ENCODE measurements at regions not wholly inside any gene's neighbourhood (a gene's known extent, or its start where the extent isn't known, plus 50 kb on each side); places are given as distances from the start of the nearest gene placed in this dataset.

DNA sequence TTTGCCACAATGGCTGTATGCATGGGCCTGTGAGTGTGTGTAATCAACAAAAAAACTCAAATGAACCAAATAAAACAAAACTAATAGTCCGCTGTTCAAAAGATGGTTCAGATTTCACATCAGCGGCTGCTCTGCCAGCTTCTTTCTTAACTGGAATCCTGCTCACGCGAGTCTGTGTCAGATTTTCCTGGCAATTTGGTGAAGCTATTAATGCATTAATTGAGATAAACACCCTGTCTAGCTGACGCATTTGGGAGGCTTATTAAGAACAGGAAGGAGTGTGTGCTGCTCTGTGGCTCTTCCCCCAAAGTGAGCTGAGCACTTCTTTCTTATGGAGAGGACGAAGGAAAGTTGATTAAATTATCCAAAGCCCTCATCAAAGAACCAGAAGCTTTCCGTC is 336.6 kb upstream of the MKI67 start:
- no peak for TF ChIP-seq POLR2A (IDR thresholded peaks at IDR 0.05)
- TF ChIP-seq, protein P1, sequence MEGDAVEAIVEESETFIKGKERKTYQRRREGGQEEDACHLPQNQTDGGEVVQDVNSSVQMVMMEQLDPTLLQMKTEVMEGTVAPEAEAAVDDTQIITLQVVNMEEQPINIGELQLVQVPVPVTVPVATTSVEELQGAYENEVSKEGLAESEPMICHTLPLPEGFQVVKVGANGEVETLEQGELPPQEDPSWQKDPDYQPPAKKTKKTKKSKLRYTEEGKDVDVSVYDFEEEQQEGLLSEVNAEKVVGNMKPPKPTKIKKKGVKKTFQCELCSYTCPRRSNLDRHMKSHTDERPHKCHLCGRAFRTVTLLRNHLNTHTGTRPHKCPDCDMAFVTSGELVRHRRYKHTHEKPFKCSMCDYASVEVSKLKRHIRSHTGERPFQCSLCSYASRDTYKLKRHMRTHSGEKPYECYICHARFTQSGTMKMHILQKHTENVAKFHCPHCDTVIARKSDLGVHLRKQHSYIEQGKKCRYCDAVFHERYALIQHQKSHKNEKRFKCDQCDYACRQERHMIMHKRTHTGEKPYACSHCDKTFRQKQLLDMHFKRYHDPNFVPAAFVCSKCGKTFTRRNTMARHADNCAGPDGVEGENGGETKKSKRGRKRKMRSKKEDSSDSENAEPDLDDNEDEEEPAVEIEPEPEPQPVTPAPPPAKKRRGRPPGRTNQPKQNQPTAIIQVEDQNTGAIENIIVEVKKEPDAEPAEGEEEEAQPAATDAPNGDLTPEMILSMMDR (IDR thresholded peaks at IDR 0.05) = no peak
